ENCODE measurements at regions not wholly inside any gene's neighbourhood (a gene's known extent, or its start where the extent isn't known, plus 50 kb on each side); places are given as distances from the start of the nearest gene placed in this dataset.

GRCh38 chr20:53706008-53706465, 112.4 kb upstream of the ZNF217 start:
- TF ChIP-seq SUZ12 (IDR thresholded peaks at IDR 0.05) (no peak), PKNOX1 (IDR thresholded peaks at IDR 0.05) (no peak), ELF4 (IDR thresholded peaks at IDR 0.05) (no peak), ARNT (IDR thresholded peaks at IDR 0.05) (no peak), TARDBP (IDR thresholded peaks at IDR 0.05) (no peak), HDGF (IDR thresholded peaks at IDR 0.05; ENCODE audit: borderline replicate concordance) (no peak), CTBP1 (IDR thresholded peaks at IDR 0.05; ENCODE audit: borderline replicate concordance) (no peak), SP1 (IDR thresholded peaks at IDR 0.05) (no peak), FOXM1 (IDR thresholded peaks at IDR 0.05; ENCODE audit: borderline replicate concordance) (no peak), ZNF384 (IDR thresholded peaks at IDR 0.05) (no peak), FOXA1 (IDR thresholded peaks at IDR 0.05) (no peak), FOXK2 (IDR thresholded peaks at IDR 0.05) (no peak)
